CD4-positive, alpha-beta T cell (primary cell): ENCODE measurements at regions not wholly inside any gene's neighbourhood (a gene's known extent, or its start where the extent isn't known, plus 50 kb on each side); places are given as distances from the start of the nearest gene placed in this dataset.

Source experiments
- ATAC-seq: fragments of 200-7000 bp; cut with Tn5 transposase; one replicate; pipeline ENCODE4 v1.10.0; 2022; ENCODE audit warnings: mild to moderate bottlenecking; ENCODE audit not compliant: poor library complexity
- CTCF ChIA-PET: fragments of 350-600 bp; sonication (Branson Sonifier 250); formaldehyde crosslinking; loops from one replicate; lab custom pipeline; 2021; ENCODE audit warnings: antibody characterized with exemption, inconsistent platforms; lab: Charles Lee
- POLR2A ChIA-PET: fragments of 350-600 bp; sonication (Branson Sonifier 250); formaldehyde crosslinking; loops from one replicate; lab custom pipeline; 2021; ENCODE audit warnings: antibody characterized with exemption, inconsistent platforms; lab: Charles Lee
- DNase-seq, 14 experiments: peaks; one replicate each; pipeline ENCODE4 v3.0.0-alpha.2; 2013 to 2020; ENCODE audit warnings: mixed read lengths in 2 of 14
- H3K27ac ChIP-seq, 2 donors: one replicate each; pipeline versions ENCODE4 v1.5.1 to v1.7.0; 2013; ENCODE audit warnings: low read length in 2 of 2, low read depth in 1 of 2, mild to moderate bottlenecking in 1 of 2
- H3K27me3 ChIP-seq, 2 experiments: 1 replicate in 1 of 2; 2 replicates in 1 of 2; pipeline versions ENCODE4 v1.6.1 to v1.7.0; 2013; ENCODE audit warnings: low read length in 2 of 2, control low read depth in 1 of 2, mild to moderate bottlenecking in 1 of 2, moderate library complexity in 1 of 2; ENCODE audit not compliant: insufficient read depth in 2 of 2, control insufficient read depth in 1 of 2
- H3K36me3 ChIP-seq: one replicate; pipeline ENCODE4 v1.6.1; 2013; ENCODE audit warnings: low read length, control low read depth; ENCODE audit not compliant: insufficient read depth
- H3K4me1 ChIP-seq: one replicate; pipeline ENCODE4 v1.6.1; 2013; ENCODE audit warnings: low read length, control low read depth; ENCODE audit not compliant: insufficient read depth
- H3K4me3 ChIP-seq: one replicate; pipeline ENCODE4 v1.5.1; 2013; ENCODE audit warnings: mild to moderate bottlenecking, low read length, moderate library complexity
- H3K9me3 ChIP-seq, 2 experiments: 1 replicate in 1 of 2; 2 replicates in 1 of 2; pipeline versions ENCODE4 v1.6.1 to v1.7.0; 2013; ENCODE audit warnings: low read length in 2 of 2, mild to moderate bottlenecking in 2 of 2, control low read depth in 1 of 2, moderate library complexity in 1 of 2; ENCODE audit not compliant: control insufficient read depth in 1 of 2, insufficient read depth in 1 of 2
- H3K27ac Mint-ChIP-seq: one replicate; pipeline ENCODE4 v1.8.0; 2020; ENCODE audit warnings: mixed read lengths
- H3K27me3 Mint-ChIP-seq: one replicate; pipeline ENCODE4 v1.8.0; 2021; ENCODE audit warnings: mixed read lengths
- H3K36me3 Mint-ChIP-seq: one replicate; pipeline ENCODE4 v1.8.0; 2021; ENCODE audit warnings: low read depth, mixed read lengths
- H3K4me1 Mint-ChIP-seq: one replicate; pipeline ENCODE4 v1.8.0; 2021; ENCODE audit warnings: low read depth, mixed read lengths
- H3K4me3 Mint-ChIP-seq: one replicate; pipeline ENCODE4 v1.8.0; 2020; ENCODE audit warnings: mild to moderate bottlenecking, mixed read lengths
- H3K9me3 Mint-ChIP-seq: one replicate; pipeline ENCODE4 v1.8.0; 2020; ENCODE audit warnings: mixed read lengths
- intact Hi-C, 2 experiments: fragments of 100-400 bp; cut with DNase I in 1 of 2; cut with micrococcal nuclease in 1 of 2; formaldehyde crosslinking; loops; one replicate each; pipeline versions ENCODE4 v1.15.1 to v1.9.0; 2023 to 2025; cut with DNase I, micrococcal nuclease
- TF ChIP-seq, protein P1 (sequence below): fragments of 200-600 bp; IDR thresholded peaks from one replicate; pipeline ENCODE4 v1.8.0; 2022; ENCODE audit warnings: antibody characterized with exemption, mild to moderate bottlenecking

- POLR2A ChIA-PET: interaction anchor here (0.8 to 1.2 kb wide), 4 partner anchors 9 to 343 kb away, joined by 3 to 8 read pairs (median 4); partner anchors contain the start of gene ZNF438
- H3K27ac ChIP-seq: no peak overlapping the region
- no peaks in the 10 kb centered on the region for H3K36me3 ChIP-seq
- Mint-ChIP-seq H3K4me1 (no peaks in the 10 kb centered on the region), H3K27me3 (peaks cover 38% of the 10 kb centered on the region), H3K4me3 (no peak overlapping the region), H3K36me3 (no peaks in the 10 kb centered on the region), H3K9me3 (no peaks in the 10 kb centered on the region), H3K27ac (no peak overlapping the region)
- H3K27me3 ChIP-seq: peaks cover 4 to 21% of the 10 kb centered on the region in 2 experiments
- intact Hi-C loops: no loop called here
- CTCF ChIA-PET: interaction anchor here (1.1 to 3.7 kb wide), 7 partner anchors 8 to 95 kb away, joined by 3 to 43 read pairs (median 5); no protein-coding TSS in a partner anchor
- TF ChIP-seq, protein P1, sequence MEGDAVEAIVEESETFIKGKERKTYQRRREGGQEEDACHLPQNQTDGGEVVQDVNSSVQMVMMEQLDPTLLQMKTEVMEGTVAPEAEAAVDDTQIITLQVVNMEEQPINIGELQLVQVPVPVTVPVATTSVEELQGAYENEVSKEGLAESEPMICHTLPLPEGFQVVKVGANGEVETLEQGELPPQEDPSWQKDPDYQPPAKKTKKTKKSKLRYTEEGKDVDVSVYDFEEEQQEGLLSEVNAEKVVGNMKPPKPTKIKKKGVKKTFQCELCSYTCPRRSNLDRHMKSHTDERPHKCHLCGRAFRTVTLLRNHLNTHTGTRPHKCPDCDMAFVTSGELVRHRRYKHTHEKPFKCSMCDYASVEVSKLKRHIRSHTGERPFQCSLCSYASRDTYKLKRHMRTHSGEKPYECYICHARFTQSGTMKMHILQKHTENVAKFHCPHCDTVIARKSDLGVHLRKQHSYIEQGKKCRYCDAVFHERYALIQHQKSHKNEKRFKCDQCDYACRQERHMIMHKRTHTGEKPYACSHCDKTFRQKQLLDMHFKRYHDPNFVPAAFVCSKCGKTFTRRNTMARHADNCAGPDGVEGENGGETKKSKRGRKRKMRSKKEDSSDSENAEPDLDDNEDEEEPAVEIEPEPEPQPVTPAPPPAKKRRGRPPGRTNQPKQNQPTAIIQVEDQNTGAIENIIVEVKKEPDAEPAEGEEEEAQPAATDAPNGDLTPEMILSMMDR: no peak
- no peaks in the 10 kb centered on the region for H3K9me3 ChIP-seq
- no peaks in the 10 kb centered on the region for H3K4me1 ChIP-seq
- ATAC-seq (no peak), DNase-seq (no peak)
- no peak overlapping the region for H3K4me3 ChIP-seq
Observed at GRCh38 chr10:30688456-30688855, 58.9 kb upstream of the LYZL2 start.

- Histone ChIP-seq H3K36me3 (no peaks in the 10 kb centered on the region), H3K9me3 (no peaks in the 10 kb centered on the region), H3K4me3 (no peak overlapping the region), H3K4me1 (no peaks in the 10 kb centered on the region), H3K27ac (no peak overlapping the region), H3K27me3 (peaks cover 4 to 21% of the 10 kb centered on the region in 2 experiments)
- Mint-ChIP-seq H3K4me3 (no peak overlapping the region), H3K4me1 (no peaks in the 10 kb centered on the region), H3K9me3 (no peaks in the 10 kb centered on the region), H3K36me3 (no peaks in the 10 kb centered on the region), H3K27me3 (peaks cover 44% of the 10 kb centered on the region), H3K27ac (no peak overlapping the region)
- DNase-seq: peak; percentile 55 to 90 (median 78)
- ChIA-PET POLR2A (interaction anchor here (0.8 to 1.1 kb wide), 5 partner anchors 9 to 344 kb away, joined by 3 to 8 read pairs (median 4); partner anchors contain the start of gene ZNF438), CTCF (interaction anchor here (0.6 to 3.7 kb wide), 12 partner anchors 8 to 1082 kb away, joined by 3 to 43 read pairs (median 5); no protein-coding TSS in a partner anchor)
- peak; percentile 79 for ATAC-seq
- intact Hi-C loops: loop anchor here (1.0 kb wide), 1 partner anchor 31 kb away; no protein-coding TSS in a partner anchor
- TF ChIP-seq, protein P1: peak; percentile 99
Observed at GRCh38 chr10:30687698-30688213, 58.2 kb upstream of the LYZL2 start.

- Mint-ChIP-seq H3K9me3 (no peaks in the 10 kb centered on the region), H3K36me3 (no peaks in the 10 kb centered on the region), H3K4me1 (no peaks in the 10 kb centered on the region), H3K27ac (no peak overlapping the region), H3K4me3 (no peak overlapping the region), H3K27me3 (peaks cover 51% of the 10 kb centered on the region)
- POLR2A ChIA-PET: no interaction called here
- Histone ChIP-seq H3K4me3 (no peak overlapping the region), H3K36me3 (no peaks in the 10 kb centered on the region), H3K9me3 (no peaks in the 10 kb centered on the region), H3K27me3 (peaks cover 4 to 29% of the 10 kb centered on the region in 2 experiments), H3K27ac (no peak overlapping the region), H3K4me1 (peaks cover 2% of the 10 kb centered on the region)
- CTCF ChIA-PET: interaction anchor here (1.5 to 3.1 kb wide), 4 partner anchors 15 to 46 kb away, joined by 3 to 15 read pairs (median 10); no protein-coding TSS in a partner anchor
- TF ChIP-seq, protein P1: no peak
- intact Hi-C loops: loop anchor here (1.0 kb wide), 1 partner anchor 32 kb away; no protein-coding TSS in a partner anchor
- DNase-seq (no peak), ATAC-seq (no peak)
Observed at GRCh38 chr10:30686708-30687107, 57.2 kb upstream of the LYZL2 start.
